ENCODE measurements at regions not wholly inside any gene's neighbourhood (a gene's known extent, or its start where the extent isn't known, plus 50 kb on each side); places are given as distances from the start of the nearest gene placed in this dataset.
A peak's percentile ranks its signal among the peaks of the same experiment; 100 is the strongest.
"Not testable (repeated sequence)": the region's sequence is repeated elsewhere in the genome, so short reads cannot be mapped to it uniquely, and the experiment has no call there.

- ATAC-seq (no peak), DNase-seq (no peak)
- intact Hi-C loops (cut with DNase I) = no loop called here
These were observed 263.5 kb upstream of the USP25 start for GRCh38 chr21:15466329-15466728.

GRCh38 chr21:15468368-15468767 lies 261.4 kb upstream of the USP25 start:
- intact Hi-C loops (cut with DNase I) = no loop called here
- ATAC-seq (no peak), DNase-seq (no peak)

GRCh38 chr21:15472108-15473040 lies 257.4 kb upstream of the USP25 start:
- DNase-seq (no peak), ATAC-seq (peak; percentile 27 to 61)
- intact Hi-C loops (cut with DNase I) = no loop called here

- DNase-seq; intact Hi-C loops (cut with DNase I); ATAC-seq: not testable (repeated sequence)
These were observed 252.0 kb upstream of the USP25 start for GRCh38 chr21:15477773-15478172.

- intact Hi-C loops (cut with DNase I) = loop anchor here (5.0 to 10.0 kb wide), 3 partner anchors 418 to 1215 kb away; partner anchors contain the start of gene NRIP1 (in 1 of the 2)
- ATAC-seq (no peak), DNase-seq (no peak)
These were observed 249.6 kb upstream of the USP25 start for GRCh38 chr21:15480160-15480559.

- ATAC-seq = peak; percentile 100
- intact Hi-C loops (cut with DNase I) = loop anchor here (2.0 to 10.0 kb wide), 4 partner anchors 421 to 1218 kb away; partner anchors contain the start of gene NRIP1 (in 1 of the 2)
These were observed 246.5 kb upstream of the USP25 start for GRCh38 chr21:15483138-15483780.

GRCh38 chr21:15486460-15487195 lies 243.2 kb upstream of the USP25 start:
- intact Hi-C loops (cut with DNase I) = loop anchor here (10.0 kb wide), 2 partner anchors 622 to 1222 kb away; no protein-coding TSS in a partner anchor
- no peak for ATAC-seq
- DNase-seq = no peak

More at GRCh38 chr21:15483138-15483780, 246.5 kb upstream of the USP25 start:
- DNase-seq = peak; percentile 91

- no peak for DNase-seq
- intact Hi-C loops (cut with DNase I) = loop anchor here (10.0 kb wide), 2 partner anchors 622 to 1222 kb away; no protein-coding TSS in a partner anchor
- no peak for ATAC-seq
These were observed 242.6 kb upstream of the USP25 start for GRCh38 chr21:15487196-15487550.

GRCh38 chr21:15491100-15491499 lies 238.7 kb upstream of the USP25 start:
- ATAC-seq (no peak), DNase-seq (no peak)
- intact Hi-C loops (cut with DNase I) = no loop called here

GRCh38 chr21:15493646-15494045 lies 236.1 kb upstream of the USP25 start:
- intact Hi-C loops (cut with DNase I) = no loop called here
- ATAC-seq (no peak), DNase-seq (no peak)

- ATAC-seq = no peak
- no peak for DNase-seq
- intact Hi-C loops (cut with DNase I) = no loop called here
These were observed 235.3 kb upstream of the USP25 start for GRCh38 chr21:15494481-15494880.

- no peak for ATAC-seq
- DNase-seq = no peak
- intact Hi-C loops (cut with DNase I) = no loop called here
These were observed 233.8 kb upstream of the USP25 start for GRCh38 chr21:15495965-15496364.

- ATAC-seq = peak in 1 of 2 donors; percentile 30
- intact Hi-C loops (cut with DNase I) = no loop called here
These were observed 232.9 kb upstream of the USP25 start for GRCh38 chr21:15496911-15497310.

GRCh38 chr21:15498455-15498854 lies 231.3 kb upstream of the USP25 start:
- intact Hi-C loops (cut with DNase I) = no loop called here
- DNase-seq (no peak), ATAC-seq (no peak)

More at GRCh38 chr21:15496911-15497310, 232.9 kb upstream of the USP25 start:
- DNase-seq = no peak

- DNase-seq (no peak), ATAC-seq (no peak)
- intact Hi-C loops (cut with DNase I) = no loop called here
These were observed 223.7 kb upstream of the USP25 start for GRCh38 chr21:15506086-15506485.

- ATAC-seq (no peak), DNase-seq (no peak)
- intact Hi-C loops (cut with DNase I) = no loop called here
These were observed 221.2 kb upstream of the USP25 start for GRCh38 chr21:15508554-15508953.

- DNase-seq (no peak), ATAC-seq (peak in 1 of 2 donors; percentile 61)
- intact Hi-C loops (cut with DNase I) = no loop called here
These were observed 215.5 kb upstream of the USP25 start for GRCh38 chr21:15514073-15514946.

GRCh38 chr21:15515908-15516307 lies 213.9 kb upstream of the USP25 start:
- intact Hi-C loops (cut with DNase I) = no loop called here
- DNase-seq (no peak), ATAC-seq (no peak)

- ATAC-seq (no peak), DNase-seq (no peak)
- intact Hi-C loops (cut with DNase I) = no loop called here
These were observed 212.4 kb upstream of the USP25 start for GRCh38 chr21:15517394-15517793.
